Panc1 (cell line): ENCODE measurements at regions not wholly inside any gene's neighbourhood (a gene's known extent, or its start where the extent isn't known, plus 50 kb on each side); places are given as distances from the start of the nearest gene placed in this dataset.
"Not testable (repeated sequence)": the region's sequence is repeated elsewhere in the genome, so short reads cannot be mapped to it uniquely, and the experiment has no call there.

ENCODE experiments used
- ATAC-seq: fragments of 200-7000 bp; cut with Tn5 transposase; 2 replicates; pipeline ENCODE4 v1.9.1; 2020; ENCODE audit warnings: mild to moderate bottlenecking, moderate library complexity
- BruUV-seq: library from RNA; stranded (reverse); fragments of 400-500 nt; replicated peaks from 2 replicates; lab custom pipeline; 2021; lab: Mats Ljungman, UMichigan
- CTCF ChIA-PET: fragments of 300-600 bp; sonication (Branson Sonifier 250); formaldehyde crosslinking; loops from one replicate; lab custom pipeline; 2022; ENCODE audit warnings: antibody characterized with exemption; lab: Charles Lee
- POLR2A ChIA-PET: fragments of 300-600 bp; sonication (Branson Sonifier 250); formaldehyde crosslinking; loops from one replicate; lab custom pipeline; 2022; ENCODE audit warnings: antibody characterized with exemption; lab: Charles Lee
- DNase-seq: peaks from one replicate; pipeline ENCODE4 v3.0.0-alpha.2; 2010; ENCODE audit warnings: low read depth, low spot score
- H3K27ac ChIP-seq: 2 replicates; pipeline ENCODE4 v1.5.1; 2011; ENCODE audit warnings: mild to moderate bottlenecking, low read length, inconsistent platforms
- H3K27me3 ChIP-seq: fragments of 200-500 bp; sonication (Bioruptor generic); 2 replicates; pipeline ENCODE4 v1.6.0; 2014; ENCODE audit warnings: low read length, inconsistent platforms; ENCODE audit not compliant: control insufficient read depth, insufficient read depth
- H3K36me3 ChIP-seq: fragments of 200-500 bp; sonication (Bioruptor generic); 2 replicates; pipeline ENCODE4 v1.5.1; 2014; ENCODE audit warnings: inconsistent platforms, mild to moderate bottlenecking, low read length, moderate library complexity; ENCODE audit not compliant: control insufficient read depth, insufficient read depth
- H3K4me1 ChIP-seq: 2 replicates; pipeline ENCODE4 v1.5.1; 2011; ENCODE audit warnings: inconsistent platforms, mild to moderate bottlenecking, low read length, moderate library complexity; ENCODE audit not compliant: control insufficient read depth, insufficient read depth
- H3K4me3 ChIP-seq, 2 experiments: 2 replicates each; pipeline ENCODE4 v1.5.1; 2011 to 2012; ENCODE audit warnings: low read depth in 2 of 2, low read length in 2 of 2, mild to moderate bottlenecking in 2 of 2, inconsistent platforms in 1 of 2, moderate library complexity in 1 of 2
- H3K9me3 ChIP-seq: fragments of 200-500 bp; sonication (Bioruptor generic); 2 replicates; pipeline ENCODE4 v1.5.1; 2014; ENCODE audit warnings: low read depth, mild to moderate bottlenecking, inconsistent platforms, low read length, moderate library complexity; ENCODE audit not compliant: control insufficient read depth, insufficient read depth
- POLR2AphosphoS5 ChIP-seq: IDR thresholded peaks from 2 replicates; pipeline ENCODE4 v1.6.1; 2012; ENCODE audit warnings: mild to moderate bottlenecking, low read depth, low read length, moderate library complexity
- SIN3A ChIP-seq: IDR thresholded peaks from 2 replicates; pipeline ENCODE4 v1.6.1; 2012; ENCODE audit warnings: low read depth, mild to moderate bottlenecking, low read length, moderate library complexity, borderline replicate concordance; ENCODE audit not compliant: insufficient read depth
- TCF7L2 ChIP-seq: IDR thresholded peaks from 2 replicates; pipeline ENCODE4 v1.6.1; 2011; ENCODE audit warnings: mild to moderate bottlenecking, low read depth, low read length, inconsistent platforms
- in situ Hi-C: cut with HindIII; loops from 2 replicates; pipeline ENCODE4 v1.10.0; 2016; ENCODE audit warnings: low sequenced_read_pairs, low pct_unique_long_range_greater_than_20kb
- intact Hi-C: fragments of 100-400 bp; cut with micrococcal nuclease; formaldehyde crosslinking; loops from one replicate; pipeline ENCODE4 v1.10.0; 2022; ENCODE audit not compliant: unreplicated experiment
- TF ChIP-seq, protein P1 (sequence below): fragments of 450-650 bp; IDR thresholded peaks from 2 replicates; pipeline ENCODE4 v1.5.1; 2017; ENCODE audit warnings: mild to moderate bottlenecking
- TF ChIP-seq, protein P2 (sequence below), 2 experiments: IDR thresholded peaks; 2 replicates each; pipeline ENCODE4 v1.6.1; 2011 to 2012; ENCODE audit warnings: low read depth in 2 of 2, control low read depth in 1 of 2, low read length in 1 of 2, mild to moderate bottlenecking in 1 of 2, moderate library complexity in 1 of 2; ENCODE audit not compliant: insufficient read depth in 1 of 2

DNA sequence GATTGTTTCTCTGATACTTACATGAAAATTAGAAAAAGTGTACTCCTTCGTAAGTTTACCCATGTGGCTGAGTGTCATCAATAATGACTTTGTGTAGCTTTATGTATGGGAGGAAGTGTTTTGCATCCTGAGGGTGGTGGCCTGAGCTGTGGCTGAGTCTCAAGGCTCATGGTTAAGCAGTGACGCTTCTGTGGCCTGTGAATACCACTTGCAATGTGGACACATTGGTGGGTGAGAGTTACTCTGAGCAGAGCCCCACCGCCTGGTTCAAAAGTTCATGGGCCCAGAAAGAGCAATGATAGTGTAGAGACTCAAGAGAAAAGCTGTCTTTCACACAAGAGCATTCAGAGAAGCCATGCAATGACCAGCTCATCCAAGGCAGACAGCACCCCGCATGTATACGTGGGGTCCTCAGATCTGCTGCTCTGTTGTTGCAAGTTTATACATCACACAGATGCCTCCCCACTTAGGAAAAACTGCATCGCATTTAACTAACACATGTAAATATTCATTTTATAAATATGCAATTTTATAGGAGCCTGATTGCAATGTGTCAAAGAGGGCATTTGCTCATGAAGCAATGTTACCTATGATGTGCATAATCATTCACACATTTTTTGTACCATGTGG is 55.1 kb upstream of the FRMD6 start:
- H3K36me3 ChIP-seq, result no peaks in the 10 kb centered on the region
- ATAC-seq, result no peak
- POLR2A ChIA-PET, result no interaction called here
- H3K9me3 ChIP-seq, result no peaks in the 10 kb centered on the region
- H3K4me3 ChIP-seq, result no peak overlapping the region
- CTCF ChIA-PET, result no interaction called here
- H3K27me3 ChIP-seq, result no peaks in the 10 kb centered on the region
- in situ Hi-C loops (no loop called here), intact Hi-C loops (no loop called here)
- no peak overlapping the region for H3K27ac ChIP-seq
- no TSS peak for BruUV-seq
- TF ChIP-seq, protein P1, sequence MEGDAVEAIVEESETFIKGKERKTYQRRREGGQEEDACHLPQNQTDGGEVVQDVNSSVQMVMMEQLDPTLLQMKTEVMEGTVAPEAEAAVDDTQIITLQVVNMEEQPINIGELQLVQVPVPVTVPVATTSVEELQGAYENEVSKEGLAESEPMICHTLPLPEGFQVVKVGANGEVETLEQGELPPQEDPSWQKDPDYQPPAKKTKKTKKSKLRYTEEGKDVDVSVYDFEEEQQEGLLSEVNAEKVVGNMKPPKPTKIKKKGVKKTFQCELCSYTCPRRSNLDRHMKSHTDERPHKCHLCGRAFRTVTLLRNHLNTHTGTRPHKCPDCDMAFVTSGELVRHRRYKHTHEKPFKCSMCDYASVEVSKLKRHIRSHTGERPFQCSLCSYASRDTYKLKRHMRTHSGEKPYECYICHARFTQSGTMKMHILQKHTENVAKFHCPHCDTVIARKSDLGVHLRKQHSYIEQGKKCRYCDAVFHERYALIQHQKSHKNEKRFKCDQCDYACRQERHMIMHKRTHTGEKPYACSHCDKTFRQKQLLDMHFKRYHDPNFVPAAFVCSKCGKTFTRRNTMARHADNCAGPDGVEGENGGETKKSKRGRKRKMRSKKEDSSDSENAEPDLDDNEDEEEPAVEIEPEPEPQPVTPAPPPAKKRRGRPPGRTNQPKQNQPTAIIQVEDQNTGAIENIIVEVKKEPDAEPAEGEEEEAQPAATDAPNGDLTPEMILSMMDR, result no peak
- TF ChIP-seq, protein P2, sequence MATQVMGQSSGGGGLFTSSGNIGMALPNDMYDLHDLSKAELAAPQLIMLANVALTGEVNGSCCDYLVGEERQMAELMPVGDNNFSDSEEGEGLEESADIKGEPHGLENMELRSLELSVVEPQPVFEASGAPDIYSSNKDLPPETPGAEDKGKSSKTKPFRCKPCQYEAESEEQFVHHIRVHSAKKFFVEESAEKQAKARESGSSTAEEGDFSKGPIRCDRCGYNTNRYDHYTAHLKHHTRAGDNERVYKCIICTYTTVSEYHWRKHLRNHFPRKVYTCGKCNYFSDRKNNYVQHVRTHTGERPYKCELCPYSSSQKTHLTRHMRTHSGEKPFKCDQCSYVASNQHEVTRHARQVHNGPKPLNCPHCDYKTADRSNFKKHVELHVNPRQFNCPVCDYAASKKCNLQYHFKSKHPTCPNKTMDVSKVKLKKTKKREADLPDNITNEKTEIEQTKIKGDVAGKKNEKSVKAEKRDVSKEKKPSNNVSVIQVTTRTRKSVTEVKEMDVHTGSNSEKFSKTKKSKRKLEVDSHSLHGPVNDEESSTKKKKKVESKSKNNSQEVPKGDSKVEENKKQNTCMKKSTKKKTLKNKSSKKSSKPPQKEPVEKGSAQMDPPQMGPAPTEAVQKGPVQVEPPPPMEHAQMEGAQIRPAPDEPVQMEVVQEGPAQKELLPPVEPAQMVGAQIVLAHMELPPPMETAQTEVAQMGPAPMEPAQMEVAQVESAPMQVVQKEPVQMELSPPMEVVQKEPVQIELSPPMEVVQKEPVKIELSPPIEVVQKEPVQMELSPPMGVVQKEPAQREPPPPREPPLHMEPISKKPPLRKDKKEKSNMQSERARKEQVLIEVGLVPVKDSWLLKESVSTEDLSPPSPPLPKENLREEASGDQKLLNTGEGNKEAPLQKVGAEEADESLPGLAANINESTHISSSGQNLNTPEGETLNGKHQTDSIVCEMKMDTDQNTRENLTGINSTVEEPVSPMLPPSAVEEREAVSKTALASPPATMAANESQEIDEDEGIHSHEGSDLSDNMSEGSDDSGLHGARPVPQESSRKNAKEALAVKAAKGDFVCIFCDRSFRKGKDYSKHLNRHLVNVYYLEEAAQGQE (IDR thresholded peaks at IDR 0.05; ENCODE audit: insufficient read depth in 1 of 2, low read depth in 2 of 2, low read length in 1 of 2), result no peak
- TF ChIP-seq POLR2AphosphoS5 (no peak), SIN3A (no peak), TCF7L2 (no peak)
- DNase-seq, result no peak
- no peaks in the 10 kb centered on the region for H3K4me1 ChIP-seq

DNA sequence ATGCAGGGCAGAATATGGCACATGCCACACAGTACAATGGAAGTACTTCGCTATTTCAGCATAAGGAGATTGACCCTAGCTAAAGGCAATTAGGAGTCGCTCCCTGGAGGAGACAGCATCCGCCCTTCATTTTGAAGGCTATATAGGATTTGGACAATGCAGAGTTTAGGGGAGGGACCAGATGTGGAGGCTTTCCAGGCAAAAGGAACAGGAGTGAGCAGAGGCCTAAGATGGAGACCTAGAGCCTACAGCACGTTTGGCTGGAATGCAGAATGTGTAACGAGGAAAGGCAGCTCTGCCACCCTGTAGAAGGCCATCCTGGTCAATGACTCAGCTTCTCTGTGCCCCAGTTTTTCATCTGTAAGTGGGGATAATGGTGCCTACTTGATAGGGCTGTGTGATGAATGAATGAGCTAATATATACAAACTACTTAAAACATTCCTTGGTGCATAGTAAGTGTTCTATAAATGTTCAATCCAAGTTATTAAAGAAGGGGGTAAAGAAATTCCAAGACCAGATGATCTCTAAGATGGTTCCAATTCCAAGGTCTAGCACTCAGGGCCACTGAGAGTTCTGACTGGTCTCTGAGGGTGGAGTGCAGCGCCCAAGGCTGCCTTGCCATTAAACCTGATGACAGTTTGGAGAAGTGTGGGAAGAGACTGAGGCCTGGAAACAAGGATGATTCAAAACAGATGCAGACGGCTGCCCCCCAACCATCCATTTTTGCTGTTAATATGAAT is 54.3 kb upstream of the FRMD6 start:
- in situ Hi-C loops, result no loop called here
- no peaks in the 10 kb centered on the region for H3K4me1 ChIP-seq
- ATAC-seq, result no peak
- no peak overlapping the region for H3K27ac ChIP-seq
- DNase-seq, result no peak
- no peaks in the 10 kb centered on the region for H3K36me3 ChIP-seq
- intact Hi-C loops, result no loop called here
- no TSS peak for BruUV-seq
- CTCF ChIA-PET, result no interaction called here
- H3K9me3 ChIP-seq, result no peaks in the 10 kb centered on the region
- H3K27me3 ChIP-seq, result no peaks in the 10 kb centered on the region
- no peak overlapping the region for H3K4me3 ChIP-seq
- TF ChIP-seq, protein P2 (IDR thresholded peaks at IDR 0.05; ENCODE audit: insufficient read depth in 1 of 2, low read depth in 2 of 2, low read length in 1 of 2), result no peak
- TF ChIP-seq TCF7L2 (no peak), SIN3A (no peak), POLR2AphosphoS5 (no peak)
- TF ChIP-seq, protein P1, result no peak
- POLR2A ChIA-PET, result no interaction called here

DNA sequence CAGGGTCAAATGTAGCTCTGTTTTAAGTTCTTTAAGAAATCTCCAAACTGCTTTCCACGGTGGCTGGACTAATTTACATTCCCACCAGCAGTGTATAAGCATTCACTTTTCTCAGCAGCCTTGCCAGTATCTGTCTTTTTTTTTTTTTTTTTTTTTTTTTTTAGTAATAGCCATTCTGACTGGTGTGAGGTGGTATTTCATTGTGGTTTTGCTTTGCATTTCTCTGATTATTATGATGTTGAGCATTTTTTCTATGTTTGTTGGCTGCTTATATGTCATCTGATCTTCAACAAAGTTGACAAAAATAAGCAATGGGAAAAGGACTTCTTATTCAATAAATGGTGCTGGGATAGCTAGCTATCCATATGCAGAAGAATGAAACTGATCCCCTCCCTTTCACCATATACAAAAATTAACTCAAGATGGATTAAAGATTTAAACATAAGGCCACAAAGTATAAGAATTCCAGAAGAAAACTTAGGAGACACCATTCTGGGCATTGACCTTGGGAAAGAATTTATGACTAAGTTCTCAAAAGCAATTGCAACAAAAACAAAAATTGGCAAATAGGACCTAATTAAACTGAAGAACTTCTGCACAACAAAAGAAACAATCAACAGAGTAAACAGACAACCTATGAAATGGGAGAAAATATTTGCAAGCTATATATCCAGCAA is 52.6 kb upstream of the FRMD6 start:
- H3K4me3 ChIP-seq, intact Hi-C loops, CTCF ChIA-PET, BruUV-seq, ATAC-seq, H3K36me3 ChIP-seq, in situ Hi-C loops, DNase-seq, H3K9me3 ChIP-seq, H3K27me3 ChIP-seq, H3K27ac ChIP-seq, H3K4me1 ChIP-seq: not testable (repeated sequence)
- POLR2A ChIA-PET, result interaction anchor here (0.7 kb wide), 1 partner anchor 307 kb away, joined by 14 read pairs; no protein-coding TSS in a partner anchor
